Effector memory CD8-positive, alpha-beta T cell (primary cell): ENCODE measurements at regions not wholly inside any gene's neighbourhood (a gene's known extent, or its start where the extent isn't known, plus 50 kb on each side); places are given as distances from the start of the nearest gene placed in this dataset.

Experiments used
- ATAC-seq: fragments of 150-1000 bp; cut with Tn5 transposase; replicated peaks from 2 replicates; pipeline ENCODE4 v1.10.0; 2021; ENCODE audit warnings: mild to moderate bottlenecking, moderate library complexity
- DNase-seq, 3 experiments: peaks; one replicate each; pipeline ENCODE4 v3.0.0; 2021
- H3K27ac Mint-ChIP-seq, 2 donors: one replicate each; pipeline ENCODE4 v1.8.0; 2022; ENCODE audit warnings: mild to moderate bottlenecking in 2 of 2, mixed read lengths in 2 of 2, moderate library complexity in 2 of 2
- H3K27me3 Mint-ChIP-seq, 2 donors: one replicate each; pipeline ENCODE4 v1.8.0; 2022; ENCODE audit warnings: mixed read lengths in 2 of 2
- H3K36me3 Mint-ChIP-seq: one replicate; pipeline ENCODE4 v1.8.0; 2022; ENCODE audit warnings: mild to moderate bottlenecking, moderate library complexity, mixed read lengths; ENCODE audit not compliant: insufficient read depth
- H3K4me1 Mint-ChIP-seq, 2 donors: one replicate each; pipeline ENCODE4 v1.8.0; 2022; ENCODE audit warnings: low read depth in 2 of 2, mixed read lengths in 2 of 2
- H3K4me3 Mint-ChIP-seq, 2 donors: one replicate each; pipeline ENCODE4 v1.8.0; 2022; ENCODE audit warnings: mild to moderate bottlenecking in 2 of 2, mixed read lengths in 2 of 2, moderate library complexity in 2 of 2
- H3K9me3 Mint-ChIP-seq, 2 donors: one replicate each; pipeline ENCODE4 v1.8.0; 2022; ENCODE audit warnings: mixed read lengths in 2 of 2

- H3K36me3 Mint-ChIP-seq, result no peaks in the 10 kb centered on the region
- no peak overlapping the region for H3K4me3 Mint-ChIP-seq
- ATAC-seq (no peak), DNase-seq (no peak)
- H3K27me3 Mint-ChIP-seq, result peaks cover 6 to 15% of the 10 kb centered on the region in 2 donors
- no peak overlapping the region for H3K27ac Mint-ChIP-seq
- H3K9me3 Mint-ChIP-seq, result no peaks in the 10 kb centered on the region
- H3K4me1 Mint-ChIP-seq, result no peaks in the 10 kb centered on the region
Measured at GRCh38 chr13:27014406-27015359, 156.9 kb downstream of the USP12 start.

- no peak overlapping the region for H3K4me3 Mint-ChIP-seq
- no peaks in the 10 kb centered on the region for H3K9me3 Mint-ChIP-seq
- peaks cover 6 to 15% of the 10 kb centered on the region in 2 donors for H3K27me3 Mint-ChIP-seq
- no peaks in the 10 kb centered on the region for H3K36me3 Mint-ChIP-seq
- no peaks in the 10 kb centered on the region for H3K4me1 Mint-ChIP-seq
- no peak for DNase-seq
- ATAC-seq, result no peak
- H3K27ac Mint-ChIP-seq, result no peak overlapping the region
Measured at GRCh38 chr13:27012482-27013197, 159.0 kb downstream of the USP12 start.

- no peaks in the 10 kb centered on the region for H3K9me3 Mint-ChIP-seq
- no peak for ATAC-seq
Measured at GRCh38 chr13:27011661-27012060, 159.9 kb downstream of the USP12 start.

GRCh38 chr13:27008733-27009132 is 162.9 kb downstream of the USP12 start:
- DNase-seq, result no peak
- Mint-ChIP-seq H3K4me1 (no peaks in the 10 kb centered on the region), H3K4me3 (no peak overlapping the region), H3K9me3 (no peaks in the 10 kb centered on the region), H3K27ac (no peak overlapping the region), H3K27me3 (peaks cover 33 to 38% of the 10 kb centered on the region in 2 donors), H3K36me3 (no peaks in the 10 kb centered on the region)
- ATAC-seq, result no peak

More at GRCh38 chr13:27011661-27012060, 159.9 kb downstream of the USP12 start:
- no peaks in the 10 kb centered on the region for H3K4me1 Mint-ChIP-seq
- DNase-seq, result no peak
- H3K36me3 Mint-ChIP-seq, result no peaks in the 10 kb centered on the region
- H3K27ac Mint-ChIP-seq, result no peak overlapping the region
- peaks cover 15 to 25% of the 10 kb centered on the region in 2 donors for H3K27me3 Mint-ChIP-seq
- H3K4me3 Mint-ChIP-seq, result no peak overlapping the region

- H3K27ac Mint-ChIP-seq, result peak overlapping the region in 1 of 2 donors; percentile 51
- ATAC-seq (no peak), DNase-seq (no peak)
- H3K4me1 Mint-ChIP-seq, result no peaks in the 10 kb centered on the region
- no peaks in the 10 kb centered on the region for H3K36me3 Mint-ChIP-seq
- H3K27me3 Mint-ChIP-seq, result peaks cover 43 to 53% of the 10 kb centered on the region in 2 donors
- no peaks in the 10 kb centered on the region for H3K9me3 Mint-ChIP-seq
- no peak overlapping the region for H3K4me3 Mint-ChIP-seq
Measured at GRCh38 chr13:27007166-27007565, 164.4 kb downstream of the USP12 start.

GRCh38 chr13:27006519-27007161 is 165.0 kb downstream of the USP12 start:
- Mint-ChIP-seq H3K4me3 (no peak overlapping the region), H3K27ac (peak overlapping the region in 1 of 2 donors; percentile 51), H3K36me3 (no peaks in the 10 kb centered on the region), H3K27me3 (peaks cover 43 to 58% of the 10 kb centered on the region in 2 donors), H3K9me3 (no peaks in the 10 kb centered on the region), H3K4me1 (no peaks in the 10 kb centered on the region)
- DNase-seq, result no peak
- no peak for ATAC-seq

- Mint-ChIP-seq H3K27me3 (peaks cover 49 to 64% of the 10 kb centered on the region in 2 donors), H3K4me3 (no peak overlapping the region)
- no peak for DNase-seq
Measured at GRCh38 chr13:27005976-27006518, 165.6 kb downstream of the USP12 start.

GRCh38 chr13:27005556-27005955 is 166.1 kb downstream of the USP12 start:
- H3K27me3 Mint-ChIP-seq, result peaks cover 51 to 69% of the 10 kb centered on the region in 2 donors
- no peaks in the 10 kb centered on the region for H3K4me1 Mint-ChIP-seq
- H3K27ac Mint-ChIP-seq, result no peak overlapping the region
- no peak overlapping the region for H3K4me3 Mint-ChIP-seq
- ATAC-seq (no peak), DNase-seq (no peak)
- H3K9me3 Mint-ChIP-seq, result no peaks in the 10 kb centered on the region
- H3K36me3 Mint-ChIP-seq, result no peaks in the 10 kb centered on the region

More at GRCh38 chr13:27005976-27006518, 165.6 kb downstream of the USP12 start:
- no peak for ATAC-seq
- no peaks in the 10 kb centered on the region for H3K36me3 Mint-ChIP-seq
- H3K27ac Mint-ChIP-seq, result no peak overlapping the region
- no peaks in the 10 kb centered on the region for H3K9me3 Mint-ChIP-seq
- H3K4me1 Mint-ChIP-seq, result no peaks in the 10 kb centered on the region

GRCh38 chr13:27004866-27005265 is 166.7 kb downstream of the USP12 start:
- no peak for DNase-seq
- Mint-ChIP-seq H3K27me3 (peaks cover 51 to 69% of the 10 kb centered on the region in 2 donors), H3K9me3 (no peaks in the 10 kb centered on the region), H3K4me3 (no peak overlapping the region), H3K4me1 (no peaks in the 10 kb centered on the region), H3K36me3 (no peaks in the 10 kb centered on the region), H3K27ac (no peak overlapping the region)
- ATAC-seq, result no peak

GRCh38 chr13:27004326-27004725 is 167.3 kb downstream of the USP12 start:
- H3K27ac Mint-ChIP-seq, result no peak overlapping the region
- no peaks in the 10 kb centered on the region for H3K4me1 Mint-ChIP-seq
- ATAC-seq (no peak), DNase-seq (no peak)
- H3K4me3 Mint-ChIP-seq, result no peak overlapping the region
- no peaks in the 10 kb centered on the region for H3K9me3 Mint-ChIP-seq
- no peaks in the 10 kb centered on the region for H3K36me3 Mint-ChIP-seq
- peaks cover 51 to 69% of the 10 kb centered on the region in 2 donors for H3K27me3 Mint-ChIP-seq

GRCh38 chr13:27001705-27002104 is 169.9 kb downstream of the USP12 start:
- Mint-ChIP-seq H3K4me1 (peaks cover 0 to 2% of the 10 kb centered on the region in 2 donors), H3K9me3 (no peaks in the 10 kb centered on the region), H3K36me3 (no peaks in the 10 kb centered on the region), H3K4me3 (no peak overlapping the region), H3K27me3 (peaks cover 42 to 66% of the 10 kb centered on the region in 2 donors), H3K27ac (no peak overlapping the region)
- ATAC-seq (no peak), DNase-seq (no peak)

- H3K27me3 Mint-ChIP-seq, result peaks cover 37 to 69% of the 10 kb centered on the region in 2 donors
Measured at GRCh38 chr13:27000686-27001085, 170.9 kb downstream of the USP12 start.

GRCh38 chr13:26999499-26999898 is 172.1 kb downstream of the USP12 start:
- ATAC-seq, result no peak
- H3K9me3 Mint-ChIP-seq, result no peaks in the 10 kb centered on the region
- peaks cover 0 to 2% of the 10 kb centered on the region in 2 donors for H3K4me1 Mint-ChIP-seq

More at GRCh38 chr13:27000686-27001085, 170.9 kb downstream of the USP12 start:
- Mint-ChIP-seq H3K9me3 (no peaks in the 10 kb centered on the region), H3K4me1 (peaks cover 0 to 2% of the 10 kb centered on the region in 2 donors), H3K4me3 (no peak overlapping the region), H3K27ac (no peak overlapping the region), H3K36me3 (no peaks in the 10 kb centered on the region)
- ATAC-seq (no peak), DNase-seq (no peak)

More at GRCh38 chr13:26999499-26999898, 172.1 kb downstream of the USP12 start:
- Mint-ChIP-seq H3K36me3 (no peaks in the 10 kb centered on the region), H3K27me3 (peaks cover 25 to 69% of the 10 kb centered on the region in 2 donors), H3K27ac (no peak overlapping the region), H3K4me3 (no peak overlapping the region)
- DNase-seq, result no peak
